Endothelial cell of umbilical vein (primary cell): ENCODE measurements at regions not wholly inside any gene's neighbourhood (a gene's known extent, or its start where the extent isn't known, plus 50 kb on each side); places are given as distances from the start of the nearest gene placed in this dataset.

Experiments
- BruUV-seq: library from RNA; stranded (reverse); fragments of 400-500 nt; replicated peaks from 2 replicates; lab custom pipeline; 2021; lab: Mats Ljungman, UMichigan
- CTCF ChIA-PET: fragments of 300-600, 350-600 bp; sonication (Branson Sonifier 250); formaldehyde crosslinking; loops from one replicate; lab custom pipeline; 2021; ENCODE audit warnings: antibody characterized with exemption, inconsistent platforms; lab: Charles Lee
- POLR2A ChIA-PET: fragments of 300-600, 350-600 bp; sonication (Branson Sonifier 250); formaldehyde crosslinking; loops from one replicate; lab custom pipeline; 2021; ENCODE audit warnings: antibody characterized with exemption, inconsistent platforms; lab: Charles Lee
- DNase-seq: peaks from one replicate; pipeline ENCODE4 v3.0.0-alpha.2; 2011; ENCODE audit warnings: low read depth, low spot score
- FAIRE-seq: peaks from 2 replicates; lab custom pipeline; 2011; peaks lifted over from hg19 to GRCh38; lab: Jason Lieb, UNC
- H2AFZ ChIP-seq: 2 replicates; pipeline ENCODE4 v1.6.0; 2012; ENCODE audit warnings: low read depth, low read length, control low read depth, inconsistent platforms
- H3K27ac ChIP-seq: 2 replicates; pipeline ENCODE4 v1.5.1; 2011; ENCODE audit warnings: low read depth, mild to moderate bottlenecking, control low read depth, low read length, moderate library complexity; ENCODE audit not compliant: insufficient read depth
- H3K27me3 ChIP-seq, 2 experiments: 2 replicates each; pipeline versions ENCODE4 v1.6.0 to v1.6.1; 2011; ENCODE audit warnings: low read length in 2 of 2, mixed read lengths in 1 of 2; ENCODE audit not compliant: control insufficient read depth in 2 of 2, insufficient read depth in 2 of 2
- H3K36me3 ChIP-seq, 2 experiments: 2 replicates in 1 of 2; 3 replicates in 1 of 2; pipeline ENCODE4 v1.5.1; 2011; ENCODE audit warnings: low read length in 2 of 2, mild to moderate bottlenecking in 1 of 2, moderate library complexity in 1 of 2; ENCODE audit not compliant: control insufficient read depth in 2 of 2, insufficient read depth in 2 of 2; ENCODE audit errors: extremely low read depth in 1 of 2
- H3K4me1 ChIP-seq: 3 replicates; pipeline ENCODE4 v1.5.1; 2011; ENCODE audit warnings: mild to moderate bottlenecking, low read length; ENCODE audit not compliant: control insufficient read depth, insufficient read depth; ENCODE audit errors: extremely low read depth
- H3K4me2 ChIP-seq: 2 replicates; pipeline ENCODE4 v1.6.1; 2011; ENCODE audit warnings: low read length, control low read depth, mixed read lengths; ENCODE audit not compliant: insufficient read depth
- H3K4me3 ChIP-seq, 3 experiments: fragments of 200-600 bp in 1 of 3; sonication (generic), shearing (Covaris generic) in 1 of 3; replicated peaks in 1 of 3; 2 replicates each; pipeline ENCODE4 v1.5.1; 2011 to 2016; ENCODE audit warnings: control low read depth in 3 of 3, low read length in 3 of 3, mild to moderate bottlenecking in 2 of 3, inconsistent platforms in 1 of 3, low read depth in 1 of 3, moderate library complexity in 1 of 3; ENCODE audit not compliant: insufficient read depth in 1 of 3
- H3K79me2 ChIP-seq: 2 replicates; pipeline ENCODE4 v1.6.0; 2012; ENCODE audit warnings: low read length, inconsistent platforms; ENCODE audit not compliant: control insufficient read depth, insufficient read depth
- H3K9ac ChIP-seq: replicated peaks from 2 replicates; pipeline ENCODE3; 2011; ENCODE audit warnings: low read length, control low read depth; ENCODE audit not compliant: insufficient read depth; ENCODE audit errors: extremely low read depth
- H3K9me1 ChIP-seq: replicated peaks from 3 replicates; pipeline ENCODE4 v1.6.0; 2011; ENCODE audit warnings: mild to moderate bottlenecking, low read length; ENCODE audit not compliant: control insufficient read depth, insufficient read depth; ENCODE audit errors: extremely low read depth
- H3K9me3 ChIP-seq: replicated peaks from 2 replicates; pipeline ENCODE4 v1.5.1; 2012; ENCODE audit warnings: low read length, inconsistent platforms; ENCODE audit not compliant: control insufficient read depth, insufficient read depth
- H4K20me1 ChIP-seq: replicated peaks from 2 replicates; pipeline ENCODE3; 2011; ENCODE audit warnings: mild to moderate bottlenecking, low read length; ENCODE audit not compliant: control insufficient read depth, insufficient read depth; ENCODE audit errors: extremely low read depth
- FOS ChIP-seq: IDR thresholded peaks from 2 replicates; pipeline ENCODE4 v1.6.1; 2011; ENCODE audit warnings: mild to moderate bottlenecking, low read length, moderate library complexity, borderline replicate concordance; ENCODE audit not compliant: insufficient read depth
- GATA2 ChIP-seq: IDR thresholded peaks from 2 replicates; pipeline ENCODE4 v1.7.0; 2011; ENCODE audit warnings: low read depth, mild to moderate bottlenecking, moderate library complexity, mixed read lengths, low read length; ENCODE audit not compliant: insufficient read length, insufficient read depth
- JUN ChIP-seq: IDR thresholded peaks from 2 replicates; pipeline ENCODE4 v1.6.1; 2011; ENCODE audit warnings: borderline replicate concordance, low read depth; ENCODE audit not compliant: insufficient read length, insufficient read depth
- POLR2AphosphoS5 ChIP-seq: IDR thresholded peaks from 2 replicates; pipeline ENCODE4 v1.6.1; 2012; ENCODE audit warnings: low read depth, mild to moderate bottlenecking, control low read depth, low read length, moderate library complexity; ENCODE audit not compliant: insufficient read depth
- dilution Hi-C: fragments of 300-500 bp; cut with MboI; formaldehyde crosslinking; loops from one replicate; pipeline ENCODE4 v1.15.0; 2019; ENCODE audit warnings: low sequenced_read_pairs; ENCODE audit not compliant: extremely low pct_ligation_motif_present
- intact Hi-C: fragments of 100-400 bp; cut with micrococcal nuclease; formaldehyde crosslinking; loops from one replicate; pipeline ENCODE4 v1.10.0; 2022
- TF ChIP-seq, protein P1 (sequence below), 2 donors: IDR thresholded peaks; 1 replicate in 1 of 2; 2 replicates in 1 of 2; pipeline ENCODE4 v1.5.1; 2011; ENCODE audit warnings: low read length in 2 of 2, mild to moderate bottlenecking in 2 of 2, moderate library complexity in 2 of 2, control low read depth in 1 of 2, inconsistent platforms in 1 of 2, low read depth in 1 of 2; ENCODE audit not compliant: insufficient read depth in 1 of 2; ENCODE audit errors: extremely low read depth in 1 of 2
- TF ChIP-seq, protein P2 (sequence below): IDR thresholded peaks from 2 replicates; pipeline ENCODE4 v1.6.1; 2011; ENCODE audit not compliant: insufficient read depth, insufficient read length

DNA sequence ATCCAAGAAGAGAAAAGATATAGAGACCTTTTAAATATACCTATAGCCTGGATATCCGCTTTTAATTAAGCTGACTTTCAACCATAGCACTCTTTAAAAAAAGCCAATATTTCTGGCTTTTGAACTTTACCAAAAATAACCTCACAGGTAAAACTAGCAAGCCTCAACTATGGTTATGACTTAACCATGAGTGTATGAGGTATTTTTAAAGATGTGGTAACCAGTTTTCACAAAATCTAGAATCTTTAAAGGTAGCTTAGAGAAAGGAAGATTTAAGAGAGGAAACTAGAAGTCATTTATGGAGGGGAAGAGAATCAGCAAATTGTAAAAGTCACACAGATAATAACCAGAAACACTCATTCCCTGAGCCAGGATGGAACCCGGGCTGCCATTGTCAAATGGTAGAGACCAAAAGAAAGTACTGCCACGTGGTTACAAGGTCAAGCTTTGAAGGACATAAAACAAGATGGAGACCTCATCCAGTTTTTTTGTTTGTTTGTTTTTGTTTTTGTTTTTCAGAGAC, 288.4 kb upstream of the RGS18 start:
- dilution Hi-C loops: no loop called here
- DNase-seq (no peak), FAIRE-seq (no peak)
- H3K4me3 ChIP-seq: no peak overlapping the region
- no peaks in the 10 kb centered on the region for H4K20me1 ChIP-seq
- no peak overlapping the region for H3K27ac ChIP-seq
- H3K79me2 ChIP-seq: no peaks in the 10 kb centered on the region
- CTCF ChIA-PET: no interaction called here
- H3K9me1 ChIP-seq: no peaks in the 10 kb centered on the region
- H3K9me3 ChIP-seq: no peaks in the 10 kb centered on the region
- no peaks in the 10 kb centered on the region for H3K4me1 ChIP-seq
- TF ChIP-seq JUN (no peak), GATA2 (no peak), FOS (no peak)
- TF ChIP-seq, protein P1, sequence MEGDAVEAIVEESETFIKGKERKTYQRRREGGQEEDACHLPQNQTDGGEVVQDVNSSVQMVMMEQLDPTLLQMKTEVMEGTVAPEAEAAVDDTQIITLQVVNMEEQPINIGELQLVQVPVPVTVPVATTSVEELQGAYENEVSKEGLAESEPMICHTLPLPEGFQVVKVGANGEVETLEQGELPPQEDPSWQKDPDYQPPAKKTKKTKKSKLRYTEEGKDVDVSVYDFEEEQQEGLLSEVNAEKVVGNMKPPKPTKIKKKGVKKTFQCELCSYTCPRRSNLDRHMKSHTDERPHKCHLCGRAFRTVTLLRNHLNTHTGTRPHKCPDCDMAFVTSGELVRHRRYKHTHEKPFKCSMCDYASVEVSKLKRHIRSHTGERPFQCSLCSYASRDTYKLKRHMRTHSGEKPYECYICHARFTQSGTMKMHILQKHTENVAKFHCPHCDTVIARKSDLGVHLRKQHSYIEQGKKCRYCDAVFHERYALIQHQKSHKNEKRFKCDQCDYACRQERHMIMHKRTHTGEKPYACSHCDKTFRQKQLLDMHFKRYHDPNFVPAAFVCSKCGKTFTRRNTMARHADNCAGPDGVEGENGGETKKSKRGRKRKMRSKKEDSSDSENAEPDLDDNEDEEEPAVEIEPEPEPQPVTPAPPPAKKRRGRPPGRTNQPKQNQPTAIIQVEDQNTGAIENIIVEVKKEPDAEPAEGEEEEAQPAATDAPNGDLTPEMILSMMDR (IDR thresholded peaks at IDR 0.05; ENCODE audit: extremely low read depth in 1 of 2, insufficient read depth in 1 of 2, low read depth in 1 of 2, low read length in 2 of 2): no peak
- no peak overlapping the region for H2AFZ ChIP-seq
- intact Hi-C loops: no loop called here
- POLR2A ChIA-PET: no interaction called here
- no TSS peak for BruUV-seq
- H3K36me3 ChIP-seq: no peaks in the 10 kb centered on the region
- H3K9ac ChIP-seq: no peak overlapping the region
- H3K4me2 ChIP-seq: no peak overlapping the region
- H3K27me3 ChIP-seq: no peaks in the 10 kb centered on the region

DNA sequence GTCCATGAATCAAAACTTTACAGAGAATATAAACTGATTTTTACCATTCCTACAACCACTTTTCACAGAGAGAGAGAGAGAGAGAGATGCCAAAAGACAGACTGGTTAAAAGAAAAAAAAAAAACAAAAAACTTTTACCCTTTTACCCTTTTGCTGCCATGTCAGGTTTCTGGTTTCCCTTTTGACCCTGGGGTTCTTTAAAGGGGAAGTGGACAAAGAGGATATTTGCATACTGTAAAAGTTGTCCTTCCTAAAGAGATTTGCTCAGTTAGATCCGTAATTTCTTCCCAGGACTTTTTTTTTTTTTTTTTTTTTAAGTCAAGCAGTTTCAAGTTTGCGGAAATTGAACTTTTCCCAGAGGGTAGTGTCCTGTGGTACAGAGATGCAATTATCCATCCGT, 287.8 kb upstream of the RGS18 start:
- H3K4me2 ChIP-seq: no peak overlapping the region
- no peaks in the 10 kb centered on the region for H3K9me3 ChIP-seq
- intact Hi-C loops: no loop called here
- no peak overlapping the region for H3K27ac ChIP-seq
- no peak for DNase-seq
- TF ChIP-seq JUN: no peak
- no peak for TF ChIP-seq GATA2
- TF ChIP-seq, protein P1 (IDR thresholded peaks at IDR 0.05; ENCODE audit: extremely low read depth in 1 of 2, insufficient read depth in 1 of 2, low read depth in 1 of 2, low read length in 2 of 2): no peak
- no peak for TF ChIP-seq POLR2AphosphoS5
- no peak for TF ChIP-seq FOS
- TF ChIP-seq, protein P2, sequence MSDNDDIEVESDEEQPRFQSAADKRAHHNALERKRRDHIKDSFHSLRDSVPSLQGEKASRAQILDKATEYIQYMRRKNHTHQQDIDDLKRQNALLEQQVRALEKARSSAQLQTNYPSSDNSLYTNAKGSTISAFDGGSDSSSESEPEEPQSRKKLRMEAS: no peak
- no peak overlapping the region for H3K4me3 ChIP-seq
- dilution Hi-C loops: no loop called here
- H3K36me3 ChIP-seq: no peaks in the 10 kb centered on the region
- H3K79me2 ChIP-seq: no peaks in the 10 kb centered on the region
- no TSS peak for BruUV-seq
- no peaks in the 10 kb centered on the region for H3K27me3 ChIP-seq
- no peaks in the 10 kb centered on the region for H4K20me1 ChIP-seq
- H3K9ac ChIP-seq: no peak overlapping the region
- POLR2A ChIA-PET: no interaction called here
- H2AFZ ChIP-seq: no peak overlapping the region
- CTCF ChIA-PET: no interaction called here
- FAIRE-seq: no peak
- H3K9me1 ChIP-seq: no peaks in the 10 kb centered on the region
- H3K4me1 ChIP-seq: no peaks in the 10 kb centered on the region
